Tibial artery (tissue), 4 donors: ENCODE measurements at regions not wholly inside any gene's neighbourhood (a gene's known extent, or its start where the extent isn't known, plus 50 kb on each side); places are given as distances from the start of the nearest gene placed in this dataset.
"Not testable (repeated sequence)": the region's sequence is repeated elsewhere in the genome, so short reads cannot be mapped to it uniquely, and the experiment has no call there.

Experiments used
- DNase-seq, 2 donors: peaks; one replicate each; pipeline ENCODE4 v3.0.0-alpha.2; 2019
- H3K27ac ChIP-seq, 2 donors: fragments of 200-600 bp; sonication (generic) in 1 of 2; 1 replicate in 1 of 2; 2 replicates in 1 of 2; pipeline ENCODE4 v1.5.1; 2018 to 2019; ENCODE audit warnings: mild to moderate bottlenecking in 1 of 2
- H3K27me3 ChIP-seq, 2 donors: fragments of 200-600 bp; sonication (generic) in 1 of 2; one replicate each; pipeline versions ENCODE4 v1.5.1 to v1.6.0; 2016 to 2019
- H3K36me3 ChIP-seq, 3 donors: fragments of 200-600 bp; sonication (generic) in 2 of 3; one replicate each; pipeline ENCODE4 v1.5.1; 2016 to 2019; ENCODE audit warnings: mild to moderate bottlenecking in 2 of 3
- H3K4me1 ChIP-seq, 4 donors: fragments of 200-600 bp; sonication (generic) in 2 of 4; 1 replicate in 3 of 4; 2 replicates in 1 of 4; pipeline ENCODE4 v1.5.1; 2016 to 2019
- H3K4me3 ChIP-seq, 2 donors: fragments of 200-600 bp; sonication (generic) in 1 of 2; 1 replicate in 1 of 2; 2 replicates in 1 of 2; pipeline ENCODE4 v1.5.1; 2018 to 2019; ENCODE audit warnings: mild to moderate bottlenecking in 2 of 2
- H3K9me3 ChIP-seq, 3 donors: fragments of 200-600 bp; sonication (generic) in 1 of 3; one replicate each; pipeline ENCODE4 v1.5.1; 2016 to 2019
- CTCF ChIP-seq, 2 experiments: fragments of 200-600 bp in 1 of 2; fragments of 450-650 bp in 1 of 2; IDR thresholded peaks; one replicate each; pipeline ENCODE4 v1.5.1; 2017 to 2019; ENCODE audit warnings: antibody characterized with exemption in 2 of 2, mild to moderate bottlenecking in 1 of 2, moderate library complexity in 1 of 2
- intact Hi-C: fragments of 100-400 bp; cut with DNase I; formaldehyde crosslinking; loops from one replicate; pipeline ENCODE4 v1.15.0; 2023; ENCODE audit warnings: low total_unique reads

DNA sequence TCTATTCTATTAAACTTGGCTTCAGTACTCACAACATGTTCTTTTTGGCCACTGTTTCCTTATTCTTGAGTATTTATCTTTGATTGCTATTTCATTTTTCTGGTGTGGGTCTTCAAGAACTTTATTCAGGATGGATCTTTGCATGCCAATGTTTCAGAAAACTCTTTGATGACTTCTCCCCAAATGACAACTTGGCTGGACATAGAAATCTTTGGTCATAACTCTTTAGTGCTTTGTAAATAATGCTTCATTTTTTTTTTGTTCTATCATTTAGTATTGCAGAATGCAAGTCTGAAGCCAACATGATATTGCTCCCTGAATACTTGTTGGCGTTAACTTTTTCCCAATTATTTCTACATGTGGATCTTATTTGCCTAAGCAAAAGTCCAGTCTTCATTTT is 103.6 kb upstream of the HS3ST2 start:
- intact Hi-C loops: no loop called here
- Histone ChIP-seq H3K9me3 (peaks cover 0 to 27% (median 10%) of the 10 kb centered on the region in 3 donors), H3K36me3 (no peaks in the 10 kb centered on the region), H3K27me3 (no peaks in the 10 kb centered on the region), H3K27ac (no peak overlapping the region), H3K4me3 (no peak overlapping the region), H3K4me1 (peaks cover 0 to 11% (median 0%) of the 10 kb centered on the region in 4 donors)
- TF ChIP-seq CTCF (IDR thresholded peaks at IDR 0.05): no peak
- no peak for DNase-seq

GRCh38 chr16:22711847-22712246 is 102.1 kb upstream of the HS3ST2 start:
- Histone ChIP-seq H3K27me3 (no peaks in the 10 kb centered on the region), H3K4me3 (no peak overlapping the region), H3K4me1 (no peaks in the 10 kb centered on the region), H3K9me3 (peaks cover 0 to 27% (median 10%) of the 10 kb centered on the region in 3 donors), H3K27ac (no peak overlapping the region), H3K36me3 (no peaks in the 10 kb centered on the region)
- intact Hi-C loops: no loop called here
- no peak for DNase-seq
- no peak for TF ChIP-seq CTCF (IDR thresholded peaks at IDR 0.05)

DNA sequence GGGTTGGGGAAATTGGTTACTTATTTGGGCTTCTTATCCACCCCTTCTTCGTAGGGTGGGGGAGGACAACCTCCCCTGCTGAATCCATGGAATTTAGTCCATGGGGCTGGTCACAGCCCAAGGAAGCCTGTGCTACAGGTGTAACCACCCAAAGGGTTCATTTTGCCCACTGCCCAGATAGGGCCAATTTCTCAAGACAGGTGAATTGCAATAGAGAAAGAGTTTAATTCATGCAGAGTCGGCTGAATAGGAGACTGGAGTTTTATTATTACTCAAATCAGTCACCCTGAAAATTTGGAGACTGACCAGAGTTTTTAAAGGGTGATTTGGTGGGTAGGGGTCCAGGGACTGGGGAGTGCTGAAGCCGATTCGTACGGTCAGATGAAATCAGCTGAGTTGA is 101.5 kb upstream of the HS3ST2 start:
- intact Hi-C loops: no loop called here

GRCh38 chr16:22718598-22718997 is 95.4 kb upstream of the HS3ST2 start:
- H3K9me3 ChIP-seq, H3K4me1 ChIP-seq, DNase-seq, H3K36me3 ChIP-seq, H3K27me3 ChIP-seq, intact Hi-C loops, H3K27ac ChIP-seq, H3K4me3 ChIP-seq: not testable (repeated sequence)

More for the DNA sequence above, 101.5 kb upstream of the HS3ST2 start:
- no peaks in the 10 kb centered on the region for H3K36me3 ChIP-seq
- H3K27ac ChIP-seq: no peak overlapping the region
- H3K4me3 ChIP-seq: no peak overlapping the region
- H3K4me1 ChIP-seq: no peaks in the 10 kb centered on the region
- TF ChIP-seq CTCF (IDR thresholded peaks at IDR 0.05): no peak
- DNase-seq: no peak
- H3K27me3 ChIP-seq: no peaks in the 10 kb centered on the region
- peaks cover 0 to 27% (median 10%) of the 10 kb centered on the region in 3 donors for H3K9me3 ChIP-seq

DNA sequence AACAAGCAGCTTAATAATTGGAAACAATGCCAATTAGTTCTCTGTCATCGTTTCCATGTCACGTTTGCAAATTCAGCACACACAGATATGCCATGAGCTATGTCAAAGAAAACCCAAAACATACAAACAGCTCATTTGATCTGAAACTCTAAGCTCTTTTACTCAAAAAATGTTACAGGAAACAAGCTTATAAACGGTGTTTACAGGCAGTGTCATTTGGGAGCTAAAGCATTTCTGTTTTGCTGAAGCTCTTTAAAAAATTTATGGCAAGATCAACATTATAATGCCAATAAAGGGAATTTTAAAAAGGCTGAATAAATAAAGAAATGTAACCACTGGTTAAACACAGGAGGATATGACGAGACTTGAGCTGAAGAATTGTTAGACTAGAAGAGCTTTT is 94.0 kb upstream of the HS3ST2 start:
- Histone ChIP-seq H3K36me3 (no peaks in the 10 kb centered on the region), H3K27ac (no peak overlapping the region), H3K4me3 (no peak overlapping the region), H3K9me3 (no peaks in the 10 kb centered on the region), H3K4me1 (no peaks in the 10 kb centered on the region), H3K27me3 (peaks cover 0 to 5% of the 10 kb centered on the region in 2 donors)
- no peak for DNase-seq
- TF ChIP-seq CTCF (IDR thresholded peaks at IDR 0.05): no peak
- intact Hi-C loops: no loop called here

- no peak for DNase-seq
- Histone ChIP-seq H3K9me3 (no peaks in the 10 kb centered on the region), H3K4me1 (no peaks in the 10 kb centered on the region), H3K27ac (no peak overlapping the region), H3K36me3 (no peaks in the 10 kb centered on the region), H3K27me3 (peaks cover 0 to 5% of the 10 kb centered on the region in 2 donors), H3K4me3 (no peak overlapping the region)
- intact Hi-C loops: no loop called here
- no peak for TF ChIP-seq CTCF (IDR thresholded peaks at IDR 0.05)
These were observed 92.4 kb upstream of the HS3ST2 start for GRCh38 chr16:22721511-22722100.

GRCh38 chr16:22722551-22723541 is 91.1 kb upstream of the HS3ST2 start:
- H3K4me3 ChIP-seq, intact Hi-C loops, H3K27ac ChIP-seq, H3K9me3 ChIP-seq, H3K36me3 ChIP-seq, H3K27me3 ChIP-seq, H3K4me1 ChIP-seq, DNase-seq: not testable (repeated sequence)
